ENCODE measurements at regions not wholly inside any gene's neighbourhood (a gene's known extent, or its start where the extent isn't known, plus 50 kb on each side); places are given as distances from the start of the nearest gene placed in this dataset.
"Not testable (repeated sequence)": the region's sequence is repeated elsewhere in the genome, so short reads cannot be mapped to it uniquely, and the experiment has no call there.

GRCh38 chr10:100634034-100634433 is 98.3 kb downstream of the HIF1AN start:
- in situ Hi-C loops (cut with HindIII; ENCODE audit: low pct_unique_long_range_greater_than_20kb, low sequenced_read_pairs), result no loop called here
- DNase-seq (ENCODE audit: low read depth, low spot score), result no peak

- no peak for DNase-seq (ENCODE audit: low read depth, low spot score)
- in situ Hi-C loops (cut with HindIII; ENCODE audit: low pct_unique_long_range_greater_than_20kb, low sequenced_read_pairs), result no loop called here
Measured at GRCh38 chr10:100636848-100637553, 101.3 kb downstream of the HIF1AN start.

GRCh38 chr10:100637785-100638184 is 102.0 kb downstream of the HIF1AN start:
- in situ Hi-C loops (cut with HindIII; ENCODE audit: low pct_unique_long_range_greater_than_20kb, low sequenced_read_pairs), result no loop called here
- DNase-seq (ENCODE audit: low read depth, low spot score), result peak; percentile 60

GRCh38 chr10:100638969-100639368 is 103.2 kb downstream of the HIF1AN start:
- in situ Hi-C loops (cut with HindIII; ENCODE audit: low pct_unique_long_range_greater_than_20kb, low sequenced_read_pairs); DNase-seq (ENCODE audit: low read depth, low spot score): not testable (repeated sequence)

GRCh38 chr10:100642295-100642994 is 102.9 kb upstream of the PAX2 start:
- no peak for DNase-seq (ENCODE audit: low read depth, low spot score)
- in situ Hi-C loops (cut with HindIII; ENCODE audit: low pct_unique_long_range_greater_than_20kb, low sequenced_read_pairs), result no loop called here

GRCh38 chr10:100645091-100645490 is 100.3 kb upstream of the PAX2 start:
- DNase-seq (ENCODE audit: low read depth, low spot score), result no peak
- in situ Hi-C loops (cut with HindIII; ENCODE audit: low pct_unique_long_range_greater_than_20kb, low sequenced_read_pairs), result no loop called here

- no peak for DNase-seq (ENCODE audit: low read depth, low spot score)
- in situ Hi-C loops (cut with HindIII; ENCODE audit: low pct_unique_long_range_greater_than_20kb, low sequenced_read_pairs), result no loop called here
Measured at GRCh38 chr10:100645613-100646392, 99.6 kb upstream of the PAX2 start.

GRCh38 chr10:100647928-100648327 is 97.5 kb upstream of the PAX2 start:
- DNase-seq (ENCODE audit: low read depth, low spot score), result no peak
- in situ Hi-C loops (cut with HindIII; ENCODE audit: low pct_unique_long_range_greater_than_20kb, low sequenced_read_pairs), result no loop called here

- no peak for DNase-seq (ENCODE audit: low read depth, low spot score)
- in situ Hi-C loops (cut with HindIII; ENCODE audit: low pct_unique_long_range_greater_than_20kb, low sequenced_read_pairs), result no loop called here
Measured at GRCh38 chr10:100650693-100651092, 94.7 kb upstream of the PAX2 start.

GRCh38 chr10:100651099-100651498 is 94.3 kb upstream of the PAX2 start:
- in situ Hi-C loops (cut with HindIII; ENCODE audit: low pct_unique_long_range_greater_than_20kb, low sequenced_read_pairs); DNase-seq (ENCODE audit: low read depth, low spot score): not testable (repeated sequence)

GRCh38 chr10:100651916-100652315 is 93.5 kb upstream of the PAX2 start:
- DNase-seq (ENCODE audit: low read depth, low spot score), result no peak
- in situ Hi-C loops (cut with HindIII; ENCODE audit: low pct_unique_long_range_greater_than_20kb, low sequenced_read_pairs), result no loop called here

GRCh38 chr10:100652406-100653135 is 92.8 kb upstream of the PAX2 start:
- DNase-seq (ENCODE audit: low read depth, low spot score), result no peak
- in situ Hi-C loops (cut with HindIII; ENCODE audit: low pct_unique_long_range_greater_than_20kb, low sequenced_read_pairs), result no loop called here

- no peak for DNase-seq (ENCODE audit: low read depth, low spot score)
- in situ Hi-C loops (cut with HindIII; ENCODE audit: low pct_unique_long_range_greater_than_20kb, low sequenced_read_pairs), result no loop called here
Measured at GRCh38 chr10:100653238-100653956, 92.0 kb upstream of the PAX2 start.

- in situ Hi-C loops (cut with HindIII; ENCODE audit: low pct_unique_long_range_greater_than_20kb, low sequenced_read_pairs), result no loop called here
- DNase-seq (ENCODE audit: low read depth, low spot score), result no peak
Measured at GRCh38 chr10:100653957-100654781, 91.2 kb upstream of the PAX2 start.

- DNase-seq (ENCODE audit: low read depth, low spot score), result no peak
- in situ Hi-C loops (cut with HindIII; ENCODE audit: low pct_unique_long_range_greater_than_20kb, low sequenced_read_pairs), result no loop called here
Measured at GRCh38 chr10:100654782-100655325, 90.5 kb upstream of the PAX2 start.

GRCh38 chr10:100655326-100655759 is 90.0 kb upstream of the PAX2 start:
- in situ Hi-C loops (cut with HindIII; ENCODE audit: low pct_unique_long_range_greater_than_20kb, low sequenced_read_pairs), result no loop called here
- DNase-seq (ENCODE audit: low read depth, low spot score), result no peak

Data from SK-MEL-5 (cell line).